Left cardiac atrium (tissue), 4 donors: ENCODE measurements at regions not wholly inside any gene's neighbourhood (a gene's known extent, or its start where the extent isn't known, plus 50 kb on each side); places are given as distances from the start of the nearest gene placed in this dataset.
"Not testable (repeated sequence)": the region's sequence is repeated elsewhere in the genome, so short reads cannot be mapped to it uniquely, and the experiment has no call there.

ENCODE experiments used
- ATAC-seq, 2 donors: fragments of 200-7000 bp; cut with Tn5 transposase; one replicate each; pipeline ENCODE4 v1.9.1; 2020; ENCODE audit warnings: mild to moderate bottlenecking in 2 of 2, moderate library complexity in 2 of 2
- DNase-seq: peaks from one replicate; pipeline ENCODE4 v3.0.0-alpha.2; 2020
- intact Hi-C, 2 donors: fragments of 100-400 bp; cut with DNase I; formaldehyde crosslinking; loops; one replicate each; pipeline versions ENCODE4 v1.14.1 to v1.15.1; 2022 to 2023
- donor health status: DM: no; HTN: yes; CAD: no.
- donor health status: DM: no; HTN: yes; CAD: no; lungs with severe emphysema.
- donor health status: DM: yes; HTN: yes; CAD: no.
- donor health status: Dilated cardiomyopathy.

DNA sequence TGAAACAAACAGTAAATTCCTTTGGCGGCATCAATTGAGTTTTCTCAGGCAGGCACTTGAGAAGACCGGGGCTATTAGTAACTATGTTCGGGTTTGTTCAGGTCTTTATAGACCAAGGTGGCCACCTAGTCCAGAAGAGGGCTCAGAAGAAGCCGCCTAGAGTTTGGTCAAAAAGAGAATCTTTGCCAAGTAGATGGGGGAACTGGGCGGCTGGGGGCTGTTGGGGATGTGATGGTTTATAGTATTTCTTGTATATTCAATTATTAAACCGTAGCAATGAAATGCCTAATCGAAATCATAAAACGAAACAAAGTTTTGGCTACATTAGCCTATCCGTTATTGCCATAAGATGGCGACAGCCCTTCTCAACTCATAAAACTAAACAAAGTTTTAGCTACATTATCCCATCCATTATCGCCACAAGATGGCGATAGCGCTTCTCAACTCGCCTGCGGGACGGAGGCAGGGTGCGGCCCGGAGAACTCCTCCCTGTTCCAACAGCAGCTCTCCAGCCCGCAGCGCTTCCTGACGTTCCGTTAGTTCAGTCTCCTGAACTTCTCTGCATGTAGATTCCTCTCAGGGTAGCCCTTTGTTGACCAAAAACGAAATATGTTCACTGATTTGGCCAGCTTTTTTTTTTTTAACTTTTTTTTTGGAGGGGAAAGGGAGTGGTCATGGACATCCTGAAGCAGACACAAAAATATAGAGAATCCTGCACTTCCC lies 120.5 kb upstream of the PRSS16 start:
- ATAC-seq (peak; percentile 91), DNase-seq (peak; percentile 93)
- intact Hi-C loops, result loop anchor here in 1 of 2 donors (1.0 kb wide), 1 partner anchor 31 kb away; no protein-coding TSS in a partner anchor

DNA sequence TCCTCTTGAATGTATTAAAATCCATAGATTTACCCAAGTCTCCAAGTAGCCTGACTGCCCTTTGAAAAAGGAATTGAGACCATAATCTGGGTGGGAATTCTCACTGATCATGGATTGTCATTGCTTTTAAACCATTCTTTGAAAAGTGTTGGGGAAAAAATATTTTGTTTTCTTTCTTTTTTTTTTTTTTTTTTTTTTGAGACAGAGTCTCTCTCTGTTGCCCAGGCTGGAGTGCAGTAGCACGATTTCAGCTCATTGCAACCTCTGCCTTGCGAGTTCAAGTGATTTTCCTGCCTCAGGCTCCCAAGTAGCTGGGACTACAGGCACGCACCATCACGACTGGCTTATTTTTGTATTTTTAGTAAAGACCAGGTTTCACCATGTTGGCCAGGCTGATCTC lies 119.6 kb upstream of the PRSS16 start:
- not testable (repeated sequence) for DNase-seq, ATAC-seq
- intact Hi-C loops, result loop anchor here in 1 of 2 donors (1.0 kb wide), 1 partner anchor 30 kb away; no protein-coding TSS in a partner anchor

DNA sequence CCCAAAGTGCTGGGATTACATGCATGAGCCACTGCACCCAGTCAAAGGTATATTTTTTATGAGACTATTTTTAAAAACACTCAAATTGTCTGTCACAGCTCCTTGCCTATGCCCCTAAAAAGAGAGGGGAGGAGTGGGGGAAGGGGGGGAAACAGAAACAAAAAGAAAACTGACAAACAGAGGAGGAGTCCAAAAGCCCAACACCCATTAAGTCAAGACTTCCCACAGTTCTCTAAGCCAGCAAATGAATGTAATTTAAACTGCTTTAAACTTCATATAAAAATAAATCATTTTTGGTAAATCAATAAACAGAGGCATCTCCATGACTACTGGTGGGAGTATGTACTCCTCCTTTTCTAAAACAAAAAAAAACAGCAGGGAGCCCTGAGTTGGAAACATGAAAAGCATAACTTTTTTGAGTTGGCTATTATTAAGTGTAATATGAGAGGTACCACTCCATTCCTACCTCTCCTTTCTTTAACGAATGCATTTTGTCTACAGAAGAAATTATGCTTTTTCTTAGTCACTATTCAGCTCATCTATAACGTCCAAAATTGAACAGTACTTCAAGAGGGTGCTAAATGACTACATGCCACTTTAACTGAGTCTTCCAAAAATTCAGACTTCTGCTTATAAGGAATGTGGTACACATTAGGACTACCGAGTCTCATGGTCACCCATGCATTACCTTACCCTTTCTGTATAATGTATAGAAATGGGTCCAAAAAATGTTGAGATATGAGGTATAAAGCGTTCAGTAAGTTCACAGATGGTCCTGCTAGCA lies 119.0 kb upstream of the PRSS16 start:
- ATAC-seq (no peak), DNase-seq (no peak)
- intact Hi-C loops, result no loop called here

DNA sequence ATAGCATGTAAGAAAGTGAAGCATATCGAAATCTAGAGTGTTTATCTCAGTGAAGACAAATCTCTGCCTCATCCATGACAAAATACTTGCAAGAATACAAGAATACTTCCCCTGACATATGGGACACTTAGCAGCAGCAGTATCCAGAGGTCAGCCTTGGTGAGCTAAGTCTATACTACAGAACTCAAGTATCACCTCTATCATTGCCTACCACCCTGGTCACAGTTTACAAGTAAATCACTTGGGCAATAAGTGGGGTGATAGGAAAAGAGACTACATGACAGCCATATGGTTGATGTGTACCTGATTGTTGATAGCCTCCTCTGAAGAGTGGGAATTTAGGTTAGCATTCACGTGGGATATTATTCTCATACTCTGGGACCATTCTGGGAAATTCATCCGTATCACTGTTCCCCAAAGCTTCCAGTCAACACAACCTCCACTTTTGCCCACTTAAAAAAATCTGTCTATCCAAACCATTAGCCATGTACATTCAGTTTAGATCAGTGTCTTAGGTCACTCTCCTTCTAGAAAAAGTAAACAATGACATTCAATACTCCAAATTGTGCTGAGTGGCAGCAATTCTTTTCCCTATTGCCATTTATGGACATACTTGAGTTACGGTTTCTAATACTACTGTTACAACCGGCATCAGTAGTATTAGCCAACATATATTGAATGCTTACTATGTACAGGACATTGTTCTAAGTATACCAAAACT lies 118.2 kb upstream of the PRSS16 start:
- intact Hi-C loops, result no loop called here
- DNase-seq (no peak), ATAC-seq (no peak)

DNA sequence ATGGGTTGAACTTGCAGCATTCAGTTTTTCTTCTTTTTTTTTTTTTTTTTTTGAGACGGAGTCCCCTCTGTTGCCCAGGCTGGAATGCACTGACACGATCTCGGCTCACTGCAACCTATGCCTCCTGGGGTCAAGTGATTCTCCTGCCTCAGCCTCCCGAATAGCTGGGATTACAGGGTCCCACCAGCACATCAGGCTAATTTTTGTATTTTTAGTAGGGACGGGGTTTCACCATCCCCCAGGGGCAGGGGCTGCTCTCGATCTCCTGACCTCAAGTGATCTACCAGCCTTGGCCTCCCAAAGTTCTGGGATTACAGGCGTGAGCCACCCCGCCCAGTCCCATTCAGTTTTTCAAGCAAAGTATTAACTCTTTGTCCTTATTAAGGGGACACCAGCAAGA lies 117.6 kb upstream of the PRSS16 start:
- ATAC-seq (no peak), DNase-seq (no peak)
- intact Hi-C loops, result no loop called here

DNA sequence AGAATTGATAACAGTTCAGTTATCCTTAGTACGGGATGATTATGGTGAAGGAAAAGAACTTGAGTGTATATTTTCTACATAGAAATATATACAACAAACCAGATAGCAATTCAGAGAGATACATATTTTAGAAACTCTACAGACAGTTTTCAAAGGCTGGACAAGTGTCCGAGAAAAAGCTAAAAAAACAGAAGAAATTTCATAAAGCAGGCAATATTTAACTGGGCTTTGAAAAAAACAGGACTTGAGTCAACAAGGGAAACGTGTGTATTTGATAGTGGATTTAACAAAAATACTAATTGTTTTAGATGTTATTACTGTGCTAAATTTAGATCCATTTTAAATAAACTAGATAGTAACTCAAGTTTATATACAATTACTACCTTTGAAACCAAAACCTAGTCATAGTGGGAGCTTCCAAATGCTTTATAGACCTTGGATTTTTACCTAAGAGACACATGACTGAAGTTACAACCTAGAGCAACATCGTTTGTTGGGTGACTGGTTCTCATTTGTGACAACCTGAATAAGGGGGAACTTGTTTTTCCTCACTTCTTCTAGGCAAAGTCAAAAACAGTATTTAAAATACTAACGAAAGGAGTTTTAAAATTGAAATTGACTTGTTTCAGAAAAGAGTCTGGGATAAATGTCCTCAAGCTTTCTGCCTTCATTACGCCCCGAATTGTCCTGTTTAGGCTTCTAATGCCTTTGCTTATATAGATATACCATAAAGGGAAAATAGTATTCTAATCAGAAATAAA lies 116.7 kb upstream of the PRSS16 start:
- no peak for ATAC-seq
- DNase-seq, result no peak
- intact Hi-C loops, result no loop called here

DNA sequence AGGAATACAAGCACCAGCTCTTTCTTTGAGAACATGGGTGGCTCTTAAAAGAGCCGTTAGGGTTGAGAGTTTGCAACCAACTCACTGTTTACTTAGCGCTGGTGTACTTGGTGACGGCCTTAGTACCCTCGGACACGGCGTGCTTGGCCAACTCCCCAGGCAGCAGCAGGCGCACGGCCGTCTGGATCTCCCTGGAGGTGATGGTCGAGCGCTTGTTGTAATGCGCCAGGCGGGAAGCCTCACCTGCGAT lies 115.3 kb upstream of the PRSS16 start:
- intact Hi-C loops, DNase-seq: not testable (repeated sequence)
- peak in 1 of 2 donors; percentile 1 for ATAC-seq

DNA sequence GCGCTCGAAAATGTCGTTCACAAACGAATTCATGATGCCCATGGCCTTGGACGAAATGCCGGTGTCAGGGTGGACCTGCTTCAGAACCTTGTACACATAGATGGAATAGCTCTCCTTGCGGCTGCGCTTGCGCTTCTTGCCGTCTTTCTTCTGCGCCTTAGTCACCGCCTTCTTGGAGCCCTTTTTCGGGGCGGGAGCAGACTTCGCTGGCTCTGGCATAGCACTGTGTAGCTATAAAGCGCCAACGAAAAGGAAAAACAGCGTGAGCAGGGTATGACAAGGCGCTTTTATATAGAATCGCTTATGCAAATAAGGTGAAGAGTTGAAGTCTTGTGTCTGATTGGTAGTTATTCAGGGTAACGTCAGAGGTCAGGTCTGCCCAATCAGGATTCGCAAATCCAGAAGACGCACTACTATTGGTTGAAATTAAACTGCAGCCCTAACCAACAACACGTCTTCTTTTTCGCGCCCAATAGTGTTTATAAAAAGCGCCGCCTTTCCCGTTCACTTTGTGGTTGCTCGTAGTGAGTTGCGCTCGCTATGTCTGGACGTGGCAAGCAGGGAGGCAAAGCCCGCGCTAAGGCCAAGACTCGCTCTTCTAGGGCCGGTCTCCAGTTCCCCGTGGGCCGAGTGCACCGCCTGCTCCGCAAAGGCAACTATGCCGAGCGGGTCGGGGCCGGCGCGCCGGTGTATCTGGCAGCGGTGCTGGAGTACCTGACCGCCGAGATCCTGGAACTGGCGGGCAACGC lies 114.8 kb upstream of the PRSS16 start:
- DNase-seq (peak; percentile 86), ATAC-seq (peak; percentile 95 to 96)
- intact Hi-C loops, result no loop called here

DNA sequence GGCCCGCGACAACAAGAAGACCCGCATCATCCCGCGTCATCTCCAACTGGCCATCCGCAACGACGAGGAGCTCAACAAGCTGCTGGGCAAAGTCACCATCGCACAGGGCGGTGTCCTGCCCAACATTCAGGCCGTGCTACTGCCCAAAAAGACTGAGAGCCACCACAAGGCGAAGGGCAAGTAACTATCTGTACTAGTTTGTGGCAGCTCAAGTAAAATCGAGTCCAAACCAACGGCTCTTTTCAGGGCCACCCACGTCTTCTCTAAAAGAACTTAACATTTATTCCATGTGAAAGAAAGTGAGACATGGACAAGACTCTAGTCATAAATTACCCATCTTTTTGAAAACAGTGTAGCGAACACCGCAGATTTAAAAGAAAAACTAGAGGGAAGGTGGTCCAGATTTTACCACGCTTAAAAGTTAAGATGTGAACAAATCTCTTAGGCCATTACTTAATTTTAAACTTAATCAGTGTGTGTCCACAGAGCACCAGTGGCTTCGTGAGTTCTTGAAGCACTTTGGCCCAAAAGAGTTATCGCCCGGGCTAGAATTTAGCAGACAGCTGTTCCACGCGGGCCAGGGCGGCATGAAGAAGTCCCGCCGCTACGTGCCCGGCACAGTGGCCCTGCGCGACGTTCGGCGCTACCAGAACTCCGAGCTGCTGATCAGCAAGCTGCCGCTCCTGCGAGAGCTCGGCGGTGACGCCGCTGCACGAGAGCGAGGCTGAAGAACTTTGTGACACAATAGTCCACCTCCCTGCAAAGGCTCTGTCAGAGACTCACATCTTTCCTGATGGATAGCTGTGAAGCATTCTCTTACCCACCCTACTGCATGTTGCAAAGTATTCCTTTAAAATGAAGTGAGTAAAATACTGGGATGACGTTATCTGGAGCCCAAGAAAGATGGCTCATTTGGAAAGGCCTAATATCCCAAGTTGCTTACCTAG lies 113.9 kb upstream of the PRSS16 start:
- peak; percentile 16 to 32 for ATAC-seq
- intact Hi-C loops, result no loop called here

DNA sequence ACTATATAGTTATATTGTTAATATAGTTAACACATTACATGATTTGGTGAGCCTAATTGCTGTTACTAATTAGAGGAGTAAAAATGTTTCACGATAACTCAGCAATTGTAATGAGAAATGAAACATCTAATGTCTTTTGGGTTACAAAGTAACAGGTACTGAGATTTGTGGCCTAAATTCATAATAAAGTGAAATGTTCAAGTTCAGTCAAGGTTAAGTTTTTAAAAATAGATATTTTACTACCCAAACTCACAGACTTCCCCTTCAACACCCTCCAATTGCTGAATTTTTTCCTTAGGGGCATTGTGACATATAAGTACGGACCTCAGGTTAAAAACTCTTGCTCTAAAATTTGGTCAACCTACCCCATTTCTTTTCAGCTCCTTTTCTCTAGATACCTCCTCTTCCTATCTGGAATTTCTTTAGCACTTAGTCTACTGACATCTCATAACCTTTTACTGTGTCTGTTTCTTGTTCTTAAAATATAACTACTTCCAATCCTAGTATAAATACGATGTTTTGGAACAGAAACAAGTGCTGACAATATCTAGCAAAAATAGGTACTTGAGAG lies 112.3 kb upstream of the PRSS16 start:
- ATAC-seq (no peak), DNase-seq (no peak)
- intact Hi-C loops, result no loop called here

More for the DNA sequence above, 113.9 kb upstream of the PRSS16 start:
- peak; percentile 68 for DNase-seq

DNA sequence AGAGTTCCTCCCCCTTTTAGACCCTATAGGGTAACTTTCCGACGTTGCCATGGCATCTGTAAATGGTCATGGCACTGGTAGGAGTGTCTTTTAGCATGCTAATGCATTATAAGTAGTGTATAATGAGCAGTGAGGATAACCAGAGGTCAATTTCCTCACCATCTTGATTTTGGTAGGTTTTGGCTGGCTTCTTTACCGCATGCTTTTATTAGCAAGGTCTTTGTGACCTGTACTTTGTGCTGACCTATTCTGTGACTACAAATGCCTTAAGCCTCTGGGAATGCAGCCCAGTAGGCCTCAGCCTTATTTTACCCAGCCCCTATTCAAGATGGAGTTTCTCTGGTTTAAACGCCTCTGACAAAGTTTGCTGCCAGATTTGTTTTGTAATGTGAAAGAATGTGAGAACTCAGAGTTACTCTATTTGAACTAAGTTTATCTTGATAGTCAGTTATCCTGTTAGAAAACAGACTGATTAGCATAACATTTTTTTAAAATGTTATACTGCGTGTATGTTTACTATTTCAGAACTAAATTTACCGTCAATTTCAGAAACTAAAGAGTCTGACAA lies 111.3 kb upstream of the PRSS16 start:
- ATAC-seq (no peak), DNase-seq (no peak)
- intact Hi-C loops, result no loop called here

DNA sequence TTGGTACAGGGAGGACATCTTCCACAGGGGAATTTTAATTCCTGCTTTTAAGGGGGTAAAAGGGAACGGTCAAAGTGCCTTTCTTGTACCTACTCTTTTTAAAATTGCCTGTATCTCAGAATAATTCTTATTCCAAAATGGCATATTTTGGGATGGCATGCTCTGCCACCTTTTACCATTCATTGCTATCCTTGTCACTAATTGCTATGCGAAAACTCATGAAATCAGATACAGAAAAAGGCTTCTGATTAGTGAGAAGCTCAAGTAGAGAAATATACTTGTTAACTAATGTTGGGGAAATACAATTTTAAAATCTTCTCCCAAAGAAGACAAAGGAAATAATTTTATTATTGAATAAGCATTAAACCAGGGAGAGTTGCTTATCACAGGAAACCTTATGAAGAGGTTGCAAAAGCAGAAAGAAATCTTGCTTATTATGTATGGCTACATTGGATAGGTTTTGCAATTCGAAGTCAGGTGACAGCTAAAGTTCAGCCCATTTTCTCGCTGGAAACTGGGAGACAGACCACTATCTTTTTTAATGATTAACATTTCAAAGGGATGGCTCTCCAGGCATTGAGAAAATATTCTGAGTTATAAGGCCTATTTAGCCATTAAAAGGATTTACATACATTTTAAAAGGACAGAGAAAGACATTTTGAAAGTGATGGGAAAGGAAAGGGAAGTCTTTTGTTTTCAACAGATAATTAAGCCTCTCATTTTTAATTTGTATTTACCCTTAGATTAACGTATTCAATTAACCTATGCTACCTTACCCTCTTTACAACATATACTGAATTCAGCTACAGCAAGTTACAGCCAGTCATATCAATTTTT lies 110.3 kb upstream of the PRSS16 start:
- DNase-seq (no peak), ATAC-seq (no peak)
- intact Hi-C loops, result no loop called here

DNA sequence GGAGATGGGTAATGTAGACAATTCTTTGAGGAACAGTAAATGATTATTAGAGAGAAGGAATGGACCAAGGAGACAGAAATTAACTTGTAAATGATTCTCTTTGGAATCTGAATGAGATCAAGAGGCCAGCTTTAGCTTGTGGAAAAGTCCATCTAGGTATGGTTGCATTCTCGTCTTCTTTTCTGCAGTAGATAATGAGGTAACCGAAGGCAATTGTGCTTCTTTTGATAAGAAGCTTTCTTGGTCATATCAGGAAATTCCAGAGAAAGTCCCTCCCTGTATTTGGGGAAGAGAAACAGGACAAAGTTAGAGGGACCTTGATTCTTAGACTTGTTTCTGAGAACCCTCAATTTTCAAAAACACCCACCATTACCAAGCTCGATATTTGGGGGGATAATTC lies 109.1 kb upstream of the PRSS16 start:
- ATAC-seq (no peak), DNase-seq (no peak)
- intact Hi-C loops, result no loop called here

DNA sequence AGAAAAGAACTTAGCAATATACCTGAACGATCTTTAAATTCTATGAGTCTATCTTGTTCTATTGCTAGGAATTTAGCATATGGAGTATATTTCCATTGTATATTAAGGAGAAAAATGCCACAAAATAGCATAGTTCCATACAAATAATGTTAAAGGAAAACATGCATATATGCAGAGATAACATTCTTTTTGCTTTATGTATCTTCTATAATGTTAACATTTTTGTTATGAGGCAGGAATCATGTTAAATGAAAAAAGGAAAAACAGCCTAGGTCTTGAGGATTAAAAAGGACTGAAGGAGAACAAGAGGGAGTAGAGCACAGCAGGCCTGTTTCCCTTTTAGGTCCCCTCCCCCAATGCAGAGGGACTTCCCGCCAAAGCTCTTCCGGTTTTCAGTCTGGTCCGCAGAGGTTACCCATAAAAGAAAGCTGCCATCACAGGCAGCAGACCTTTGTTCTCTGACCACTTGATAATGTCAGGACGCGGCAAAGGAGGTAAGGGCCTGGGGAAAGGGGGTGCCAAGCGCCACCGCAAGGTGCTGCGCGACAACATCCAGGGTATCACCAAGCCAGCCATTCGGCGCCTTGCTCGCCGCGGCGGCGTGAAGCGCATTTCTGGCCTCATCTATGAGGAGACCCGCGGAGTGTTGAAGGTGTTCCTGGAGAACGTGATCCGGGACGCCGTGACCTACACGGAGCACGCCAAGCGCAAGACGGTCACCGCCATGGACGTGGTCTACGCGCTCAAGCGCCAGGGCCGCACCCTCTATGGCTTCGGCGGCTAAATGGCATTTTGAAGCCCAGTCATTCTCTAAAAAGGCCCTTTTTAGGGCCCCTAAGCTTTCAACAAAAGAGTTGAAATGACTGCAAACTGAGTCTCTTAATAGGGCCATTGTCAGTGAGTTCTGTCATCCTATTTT lies 108.4 kb upstream of the PRSS16 start:
- DNase-seq, result peak; percentile 51
- intact Hi-C loops, result no loop called here
- ATAC-seq, result peak; percentile 92 to 93
